ENCODE measurements at regions not wholly inside any gene's neighbourhood (a gene's known extent, or its start where the extent isn't known, plus 50 kb on each side); places are given as distances from the start of the nearest gene placed in this dataset.
A peak's percentile ranks its signal among the peaks of the same experiment; 100 is the strongest.

DNA sequence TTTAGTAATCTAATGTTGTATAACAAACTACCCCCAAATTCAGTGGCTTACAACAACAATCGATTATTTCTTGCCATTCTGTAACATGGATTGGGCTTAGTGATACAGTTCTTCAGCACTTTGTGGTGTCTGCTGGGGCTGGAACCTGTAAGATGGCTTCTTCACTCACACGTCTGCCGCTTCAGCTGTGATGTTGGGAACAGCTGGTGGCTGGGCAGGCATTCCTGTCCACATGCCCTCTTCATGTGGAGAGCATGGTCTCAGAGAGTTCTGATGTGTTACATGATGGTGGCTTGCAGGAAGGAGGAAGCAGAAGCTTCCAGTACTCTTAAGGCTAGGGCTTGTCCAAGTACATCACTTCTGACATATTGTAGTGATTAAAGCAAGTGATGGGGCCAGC, 276.9 kb downstream of the PTBP2 start:
- no peak overlapping the region for H3K4me3 ChIP-seq (ENCODE audit: low read depth, low read length)
- TF ChIP-seq, protein P1, sequence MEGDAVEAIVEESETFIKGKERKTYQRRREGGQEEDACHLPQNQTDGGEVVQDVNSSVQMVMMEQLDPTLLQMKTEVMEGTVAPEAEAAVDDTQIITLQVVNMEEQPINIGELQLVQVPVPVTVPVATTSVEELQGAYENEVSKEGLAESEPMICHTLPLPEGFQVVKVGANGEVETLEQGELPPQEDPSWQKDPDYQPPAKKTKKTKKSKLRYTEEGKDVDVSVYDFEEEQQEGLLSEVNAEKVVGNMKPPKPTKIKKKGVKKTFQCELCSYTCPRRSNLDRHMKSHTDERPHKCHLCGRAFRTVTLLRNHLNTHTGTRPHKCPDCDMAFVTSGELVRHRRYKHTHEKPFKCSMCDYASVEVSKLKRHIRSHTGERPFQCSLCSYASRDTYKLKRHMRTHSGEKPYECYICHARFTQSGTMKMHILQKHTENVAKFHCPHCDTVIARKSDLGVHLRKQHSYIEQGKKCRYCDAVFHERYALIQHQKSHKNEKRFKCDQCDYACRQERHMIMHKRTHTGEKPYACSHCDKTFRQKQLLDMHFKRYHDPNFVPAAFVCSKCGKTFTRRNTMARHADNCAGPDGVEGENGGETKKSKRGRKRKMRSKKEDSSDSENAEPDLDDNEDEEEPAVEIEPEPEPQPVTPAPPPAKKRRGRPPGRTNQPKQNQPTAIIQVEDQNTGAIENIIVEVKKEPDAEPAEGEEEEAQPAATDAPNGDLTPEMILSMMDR (conservative IDR thresholded peaks at IDR 0.05; ENCODE audit: low read depth, low read length): no peak
- DNase-seq (ENCODE audit: low read depth): no peak

DNA sequence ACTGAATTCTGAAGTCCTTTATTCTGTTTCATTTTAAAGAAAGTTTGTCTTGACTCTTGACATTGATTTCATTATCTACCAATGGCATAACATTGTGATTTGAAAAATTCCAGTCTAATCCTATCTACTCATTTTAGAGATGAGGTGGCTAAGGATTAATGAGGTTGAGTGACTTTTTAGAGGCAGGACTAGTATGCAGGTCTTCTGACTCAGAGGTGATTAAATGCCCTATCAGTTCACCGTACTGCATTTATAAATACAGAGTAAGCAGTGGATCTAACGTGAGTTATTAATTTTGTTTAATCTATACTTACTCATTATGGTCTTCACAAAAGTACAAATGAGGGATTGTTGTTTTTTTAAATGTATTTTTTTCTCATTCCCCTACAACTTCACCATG, 277.6 kb downstream of the PTBP2 start:
- no peak overlapping the region for H3K4me3 ChIP-seq (ENCODE audit: low read depth, low read length)
- TF ChIP-seq, protein P1 (conservative IDR thresholded peaks at IDR 0.05; ENCODE audit: low read depth, low read length): no peak
- DNase-seq (ENCODE audit: low read depth): no peak

DNA sequence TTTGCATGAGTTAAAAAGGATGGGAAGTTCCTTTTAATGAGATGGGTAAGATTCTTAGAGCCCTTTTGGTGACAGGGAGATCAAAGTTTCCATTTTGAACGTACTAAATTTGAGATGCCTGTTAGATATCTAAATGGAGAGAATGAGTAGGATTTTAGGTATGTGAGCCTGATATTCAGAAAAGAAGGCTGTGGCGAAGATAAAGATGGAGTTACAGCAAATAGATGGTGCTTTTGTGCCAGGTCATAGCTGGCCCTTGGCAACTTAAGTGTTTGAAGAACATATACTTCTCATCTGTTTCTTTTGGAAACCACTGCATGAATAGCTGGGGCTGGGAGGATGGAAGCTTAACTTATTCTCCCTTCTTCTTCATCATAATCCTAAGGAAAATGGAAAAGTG, 282.5 kb downstream of the PTBP2 start:
- DNase-seq (ENCODE audit: low read depth): peak; percentile 31
- H3K4me3 ChIP-seq (ENCODE audit: low read depth, low read length): no peak overlapping the region
- TF ChIP-seq, protein P1 (conservative IDR thresholded peaks at IDR 0.05; ENCODE audit: low read depth, low read length): no peak

DNA sequence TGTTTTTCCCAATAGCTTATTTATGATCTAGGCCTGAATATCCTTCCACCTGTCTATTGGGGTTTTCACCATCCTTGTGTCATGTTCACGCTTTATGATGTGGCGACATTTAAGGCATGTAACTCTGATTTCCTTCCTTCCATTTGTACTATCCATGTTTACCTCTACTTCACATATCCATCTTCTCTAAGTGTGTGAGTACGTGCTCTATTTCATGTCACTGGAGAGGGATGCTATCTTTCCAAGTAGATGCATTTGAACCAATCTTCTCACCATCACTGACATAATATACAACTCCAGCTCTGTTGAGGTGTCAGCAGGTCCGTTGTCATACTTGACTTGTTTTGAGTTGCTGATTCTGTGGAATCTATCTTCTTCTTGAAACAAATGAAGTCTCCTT, 283.2 kb downstream of the PTBP2 start:
- DNase-seq (ENCODE audit: low read depth): no peak
- TF ChIP-seq, protein P1 (conservative IDR thresholded peaks at IDR 0.05; ENCODE audit: low read depth, low read length): no peak
- H3K4me3 ChIP-seq (ENCODE audit: low read depth, low read length): no peak overlapping the region

DNA sequence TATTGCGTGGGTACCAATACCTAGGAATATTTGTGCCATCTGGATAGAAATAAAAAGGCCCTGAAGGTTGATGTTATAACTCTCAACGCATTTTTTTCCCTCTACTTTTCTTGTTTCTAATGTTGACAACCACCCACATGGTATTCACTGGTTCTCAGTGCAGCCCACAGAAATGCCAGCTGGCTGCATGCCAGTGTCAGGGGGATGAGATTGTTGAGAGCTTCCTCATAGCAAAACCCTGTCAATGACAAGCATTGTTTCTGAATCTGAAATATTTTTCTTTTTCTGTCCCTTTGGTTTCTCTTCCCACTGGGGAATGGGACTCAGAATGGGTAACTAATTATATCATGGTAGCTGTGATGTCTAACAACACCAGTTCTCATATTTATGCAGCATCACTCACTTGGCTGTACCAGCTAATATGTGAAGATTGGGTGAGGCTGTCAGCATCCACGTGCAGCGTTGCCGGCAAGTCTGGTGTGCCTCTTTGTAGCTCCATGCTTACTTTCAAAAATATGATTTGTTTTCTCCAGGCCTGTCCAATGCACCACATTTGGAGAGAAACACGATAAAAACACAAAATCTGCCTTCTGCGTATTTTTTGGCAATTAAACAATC, 284.6 kb downstream of the PTBP2 start:
- peak; percentile 94 for DNase-seq (ENCODE audit: low read depth)
- TF ChIP-seq, protein P1 (conservative IDR thresholded peaks at IDR 0.05; ENCODE audit: low read depth, low read length): no peak
- H3K4me3 ChIP-seq (ENCODE audit: low read depth, low read length): no peak overlapping the region

DNA sequence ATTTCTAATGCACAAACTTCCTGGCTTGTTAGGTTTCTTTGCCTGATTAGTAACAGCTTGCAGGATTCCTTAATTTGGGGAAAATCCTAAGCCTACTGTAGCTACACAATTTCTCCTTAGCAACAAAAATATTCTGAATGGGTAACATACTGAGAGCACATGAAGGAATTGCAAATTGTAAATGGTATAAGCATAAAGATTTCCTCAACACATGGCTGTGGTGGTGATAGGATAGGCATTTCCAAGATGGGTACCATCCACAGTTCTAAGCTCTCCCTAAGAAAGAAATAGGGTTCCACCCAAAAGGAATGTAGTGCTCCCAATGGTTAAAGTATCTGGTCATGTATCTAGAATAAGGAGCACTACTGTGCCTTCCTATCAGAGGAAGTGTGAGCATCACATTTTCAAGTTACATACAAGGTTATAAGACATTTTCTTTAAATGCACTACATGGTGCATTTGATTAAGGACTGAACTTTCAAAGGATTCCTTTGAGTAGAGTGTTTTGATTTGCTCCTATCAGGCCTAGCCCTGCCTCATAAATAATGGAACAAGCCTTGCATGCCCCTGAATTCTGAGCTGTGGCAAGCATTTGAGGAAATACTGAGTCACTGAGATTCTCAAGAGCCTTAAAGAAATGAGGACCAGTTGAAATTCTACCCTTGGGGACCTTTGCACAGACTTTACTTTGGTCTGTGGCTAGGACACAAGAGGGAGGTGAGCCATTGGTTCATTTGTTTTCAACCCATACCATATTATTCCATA, 286.4 kb downstream of the PTBP2 start:
- DNase-seq (ENCODE audit: low read depth): peak; percentile 39
- H3K4me3 ChIP-seq (ENCODE audit: low read depth, low read length): no peak overlapping the region
- TF ChIP-seq, protein P1 (conservative IDR thresholded peaks at IDR 0.05; ENCODE audit: low read depth, low read length): no peak
